Stimulated activated effector memory CD8-positive, alpha-beta T cell treated with anti-CD3 and anti-CD28 coated beads, Interleukin-12 subunit alpha, Interleukin-12 subunit beta, amount 100 ng/mL, for 72 hours (primary cell): ENCODE measurements at regions not wholly inside any gene's neighbourhood (a gene's known extent, or its start where the extent isn't known, plus 50 kb on each side); places are given as distances from the start of the nearest gene placed in this dataset.
"Not testable (repeated sequence)": the region's sequence is repeated elsewhere in the genome, so short reads cannot be mapped to it uniquely, and the experiment has no call there.

Experiments
- ATAC-seq: fragments of 150-1000 bp; cut with Tn5 transposase; 2 replicates; pipeline ENCODE4 v1.10.0; 2021
- DNase-seq, 2 donors: peaks; one replicate each; pipeline ENCODE4 v3.0.0; 2021 to 2022; ENCODE audit warnings: low spot score in 2 of 2
- H3K27ac Mint-ChIP-seq: one replicate; pipeline ENCODE4 v1.8.0; 2022; ENCODE audit warnings: mild to moderate bottlenecking, mixed read lengths
- H3K36me3 Mint-ChIP-seq: one replicate; pipeline ENCODE4 v1.8.0; 2022; ENCODE audit warnings: mild to moderate bottlenecking, mixed read lengths
- H3K4me1 Mint-ChIP-seq: one replicate; pipeline ENCODE4 v1.8.0; 2022; ENCODE audit warnings: mixed read lengths
- H3K4me3 Mint-ChIP-seq: one replicate; pipeline ENCODE4 v1.8.0; 2022; ENCODE audit warnings: mild to moderate bottlenecking, mixed read lengths
- H3K9me3 Mint-ChIP-seq: one replicate; pipeline ENCODE4 v1.8.0; 2022; ENCODE audit warnings: mixed read lengths

DNA sequence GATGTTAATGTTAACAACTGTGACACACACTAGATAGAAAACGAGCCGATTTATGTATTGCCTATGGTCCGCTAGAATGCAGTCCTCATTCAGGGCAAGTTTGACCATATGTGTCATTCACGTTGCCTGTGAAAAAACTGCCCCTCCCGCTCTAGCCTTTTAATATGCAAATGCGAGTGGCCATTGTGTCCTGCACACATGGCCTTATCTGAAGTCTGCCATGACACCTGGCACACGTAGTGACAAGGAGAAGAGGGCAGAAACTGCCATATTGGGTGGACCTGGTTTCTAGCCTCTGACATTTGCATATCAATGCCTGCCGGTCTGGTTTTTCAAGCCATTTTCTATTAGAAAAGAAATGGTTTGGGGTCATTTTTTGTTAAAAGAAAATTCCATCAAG is 303.3 kb upstream of the TECRL start:
- ATAC-seq (no peak), DNase-seq (no peak)
- Mint-ChIP-seq H3K9me3 (peaks cover 1% of the 10 kb centered on the region), H3K4me1 (no peaks in the 10 kb centered on the region), H3K4me3 (no peak overlapping the region), H3K36me3 (no peaks in the 10 kb centered on the region), H3K27ac (no peak overlapping the region)

DNA sequence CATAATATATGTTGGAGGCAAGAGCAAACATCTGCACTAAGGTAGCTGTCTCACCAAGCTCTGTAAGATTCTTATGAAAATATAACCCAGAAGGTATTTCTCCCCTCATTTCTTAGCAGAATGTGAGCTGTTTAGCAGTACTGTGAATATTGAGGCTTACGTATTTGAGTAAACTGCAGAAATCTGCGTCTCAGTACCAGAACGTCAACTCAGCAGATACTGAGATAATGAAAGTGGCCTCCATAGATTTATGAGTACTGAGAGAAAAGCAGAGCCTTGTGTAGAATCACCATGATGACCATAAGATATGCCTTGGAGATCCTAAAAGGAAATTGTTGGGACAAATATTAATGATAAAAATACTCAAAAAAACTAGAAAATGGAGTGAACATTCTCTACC is 296.7 kb upstream of the TECRL start:
- H3K4me1 Mint-ChIP-seq, result no peaks in the 10 kb centered on the region
- no peak overlapping the region for H3K4me3 Mint-ChIP-seq
- DNase-seq, result no peak
- H3K36me3 Mint-ChIP-seq, result no peaks in the 10 kb centered on the region
- no peak overlapping the region for H3K27ac Mint-ChIP-seq
- no peak for ATAC-seq
- H3K9me3 Mint-ChIP-seq, result peaks cover 12% of the 10 kb centered on the region

DNA sequence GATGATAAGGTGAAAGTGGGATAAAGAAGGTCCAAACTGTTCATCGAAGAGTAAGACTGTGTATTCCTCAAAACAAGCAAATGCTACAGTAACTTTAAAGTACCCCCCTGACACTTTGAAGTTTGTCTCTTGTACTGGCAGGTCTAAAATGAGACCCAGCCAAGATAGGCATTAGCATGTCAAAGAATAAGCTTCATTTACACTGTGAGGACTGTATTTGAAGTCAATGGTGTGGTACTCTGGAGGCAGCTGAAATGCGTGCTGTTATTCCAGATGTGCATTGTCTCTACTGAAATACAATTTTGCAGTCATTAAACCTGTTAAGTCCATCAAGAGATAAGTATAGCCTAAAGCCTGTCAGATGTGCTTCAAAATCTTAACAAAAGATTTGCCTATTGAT is 288.9 kb upstream of the TECRL start:
- Mint-ChIP-seq H3K9me3 (peaks cover 11% of the 10 kb centered on the region), H3K4me3 (no peak overlapping the region), H3K36me3 (no peaks in the 10 kb centered on the region), H3K4me1 (no peaks in the 10 kb centered on the region), H3K27ac (no peak overlapping the region)
- no peak for ATAC-seq
- no peak for DNase-seq

DNA sequence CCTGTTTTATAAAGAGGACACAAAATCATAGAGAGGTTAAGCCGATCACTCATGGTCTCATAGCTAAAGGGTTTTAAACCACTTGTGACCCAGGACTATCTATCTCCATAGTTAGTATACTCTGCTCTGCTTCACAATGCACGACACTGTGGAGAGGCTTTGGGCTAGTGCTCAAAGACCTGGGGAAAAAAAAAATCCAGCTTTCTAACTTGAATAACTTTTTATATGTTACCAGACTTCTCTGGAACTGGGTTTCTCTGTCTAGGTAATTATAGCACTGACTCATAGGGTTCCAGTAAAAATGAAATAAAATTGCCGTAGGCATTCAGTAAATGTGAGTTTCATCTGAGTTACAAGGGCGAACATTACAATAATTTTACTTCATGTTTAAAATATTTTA is 273.7 kb upstream of the TECRL start:
- Mint-ChIP-seq H3K4me3 (no peak overlapping the region), H3K27ac (no peak overlapping the region), H3K4me1 (no peaks in the 10 kb centered on the region), H3K36me3 (no peaks in the 10 kb centered on the region), H3K9me3 (peaks cover 10% of the 10 kb centered on the region)
- DNase-seq (no peak), ATAC-seq (no peak)

GRCh38 chr4:64682481-64682880 is 273.2 kb upstream of the TECRL start:
- Mint-ChIP-seq H3K4me3 (no peak overlapping the region), H3K36me3 (no peaks in the 10 kb centered on the region)
- ATAC-seq, result no peak

GRCh38 chr4:64673121-64673520 is 263.9 kb upstream of the TECRL start:
- H3K4me3 Mint-ChIP-seq, DNase-seq, H3K36me3 Mint-ChIP-seq, ATAC-seq, H3K27ac Mint-ChIP-seq, H3K4me1 Mint-ChIP-seq: not testable (repeated sequence)
- H3K9me3 Mint-ChIP-seq, result peaks cover 17% of the 10 kb centered on the region

More at GRCh38 chr4:64682481-64682880, 273.2 kb upstream of the TECRL start:
- Mint-ChIP-seq H3K9me3 (peaks cover 8% of the 10 kb centered on the region), H3K4me1 (no peaks in the 10 kb centered on the region), H3K27ac (no peak overlapping the region)
- DNase-seq, result no peak

GRCh38 chr4:64670647-64671046 is 261.4 kb upstream of the TECRL start:
- no peak for ATAC-seq
- DNase-seq, result no peak
- H3K36me3 Mint-ChIP-seq, result no peaks in the 10 kb centered on the region
- no peaks in the 10 kb centered on the region for H3K4me1 Mint-ChIP-seq
- H3K27ac Mint-ChIP-seq, result no peak overlapping the region
- H3K4me3 Mint-ChIP-seq, result no peak overlapping the region
- H3K9me3 Mint-ChIP-seq, result peaks cover 10% of the 10 kb centered on the region

GRCh38 chr4:64643841-64644240 is 234.6 kb upstream of the TECRL start:
- no peaks in the 10 kb centered on the region for H3K4me1 Mint-ChIP-seq
- H3K36me3 Mint-ChIP-seq, result no peaks in the 10 kb centered on the region
- ATAC-seq (no peak), DNase-seq (no peak)
- no peak overlapping the region for H3K4me3 Mint-ChIP-seq
- peaks cover 10% of the 10 kb centered on the region for H3K9me3 Mint-ChIP-seq
- no peak overlapping the region for H3K27ac Mint-ChIP-seq

DNA sequence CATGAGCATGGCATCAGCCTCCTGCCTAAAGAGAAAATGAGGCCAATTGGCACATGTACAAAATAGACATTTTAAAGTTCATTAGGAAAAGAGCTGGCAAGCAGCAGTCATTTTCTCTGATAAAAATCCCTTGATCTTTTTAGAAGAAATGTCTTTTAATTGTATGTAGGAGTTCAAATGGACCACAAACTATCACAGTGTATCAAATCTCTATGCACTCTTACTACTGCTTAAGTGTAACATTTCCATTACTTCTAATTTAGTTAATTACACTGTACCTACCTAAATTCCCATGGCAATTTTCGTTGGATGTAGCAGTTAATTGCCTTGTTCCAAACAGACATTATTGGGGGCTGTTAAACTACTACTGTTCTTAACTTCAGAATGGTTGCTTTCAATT is 233.7 kb upstream of the TECRL start:
- no peak overlapping the region for H3K4me3 Mint-ChIP-seq
- no peak for ATAC-seq

GRCh38 chr4:64640402-64640801 is 231.2 kb upstream of the TECRL start:
- H3K27ac Mint-ChIP-seq, H3K4me1 Mint-ChIP-seq, H3K36me3 Mint-ChIP-seq, H3K9me3 Mint-ChIP-seq, DNase-seq, H3K4me3 Mint-ChIP-seq, ATAC-seq: not testable (repeated sequence)

More for the DNA sequence above, 233.7 kb upstream of the TECRL start:
- no peaks in the 10 kb centered on the region for H3K36me3 Mint-ChIP-seq
- no peak overlapping the region for H3K27ac Mint-ChIP-seq
- no peaks in the 10 kb centered on the region for H3K4me1 Mint-ChIP-seq
- H3K9me3 Mint-ChIP-seq, result peaks cover 10% of the 10 kb centered on the region
- DNase-seq, result no peak

DNA sequence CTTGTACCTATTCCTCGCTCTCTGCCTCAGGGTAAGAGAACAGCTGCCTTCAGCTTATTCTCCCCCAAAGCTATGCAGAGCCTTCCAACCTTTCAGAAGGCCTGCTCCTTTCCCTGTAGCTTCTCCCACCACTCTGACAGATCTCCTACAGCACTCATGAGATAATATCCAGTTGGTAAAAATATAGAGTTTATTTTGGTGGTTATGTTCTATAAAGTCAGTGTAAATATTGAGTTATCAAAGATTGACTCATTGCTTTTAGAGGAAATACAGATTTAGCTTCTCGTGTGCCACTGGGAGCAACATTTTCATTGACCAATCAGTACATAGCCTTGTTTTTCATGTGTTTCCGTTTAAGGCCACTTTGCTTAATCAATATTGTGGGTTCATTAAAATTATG is 216.2 kb upstream of the TECRL start:
- Mint-ChIP-seq H3K9me3 (peaks cover 19% of the 10 kb centered on the region), H3K4me1 (no peaks in the 10 kb centered on the region), H3K27ac (no peak overlapping the region), H3K36me3 (no peaks in the 10 kb centered on the region), H3K4me3 (no peak overlapping the region)
- no peak for ATAC-seq
- DNase-seq, result no peak

GRCh38 chr4:64617800-64618199 is 208.6 kb upstream of the TECRL start:
- Mint-ChIP-seq H3K9me3 (peaks cover 2% of the 10 kb centered on the region), H3K27ac (no peak overlapping the region), H3K4me1 (no peaks in the 10 kb centered on the region), H3K4me3 (no peak overlapping the region), H3K36me3 (no peaks in the 10 kb centered on the region)
- DNase-seq (no peak), ATAC-seq (no peak)

- H3K27ac Mint-ChIP-seq, result no peak overlapping the region
- ATAC-seq, result no peak
- H3K4me3 Mint-ChIP-seq, result no peak overlapping the region
- H3K4me1 Mint-ChIP-seq, result no peaks in the 10 kb centered on the region
- no peak for DNase-seq
- H3K36me3 Mint-ChIP-seq, result no peaks in the 10 kb centered on the region
- peaks cover 2% of the 10 kb centered on the region for H3K9me3 Mint-ChIP-seq
These were observed 205.0 kb upstream of the TECRL start for GRCh38 chr4:64614276-64614675.

GRCh38 chr4:64613046-64613445 is 203.8 kb upstream of the TECRL start:
- no peaks in the 10 kb centered on the region for H3K4me1 Mint-ChIP-seq
- ATAC-seq (no peak), DNase-seq (no peak)
- H3K9me3 Mint-ChIP-seq, result peaks cover 2% of the 10 kb centered on the region
- H3K27ac Mint-ChIP-seq, result no peak overlapping the region
- no peak overlapping the region for H3K4me3 Mint-ChIP-seq
- no peaks in the 10 kb centered on the region for H3K36me3 Mint-ChIP-seq

GRCh38 chr4:64598066-64598465 is 188.8 kb upstream of the TECRL start:
- Mint-ChIP-seq H3K4me3 (no peak overlapping the region), H3K4me1 (no peaks in the 10 kb centered on the region), H3K9me3 (peaks cover 15% of the 10 kb centered on the region), H3K36me3 (no peaks in the 10 kb centered on the region), H3K27ac (no peak overlapping the region)
- DNase-seq (no peak), ATAC-seq (no peak)

DNA sequence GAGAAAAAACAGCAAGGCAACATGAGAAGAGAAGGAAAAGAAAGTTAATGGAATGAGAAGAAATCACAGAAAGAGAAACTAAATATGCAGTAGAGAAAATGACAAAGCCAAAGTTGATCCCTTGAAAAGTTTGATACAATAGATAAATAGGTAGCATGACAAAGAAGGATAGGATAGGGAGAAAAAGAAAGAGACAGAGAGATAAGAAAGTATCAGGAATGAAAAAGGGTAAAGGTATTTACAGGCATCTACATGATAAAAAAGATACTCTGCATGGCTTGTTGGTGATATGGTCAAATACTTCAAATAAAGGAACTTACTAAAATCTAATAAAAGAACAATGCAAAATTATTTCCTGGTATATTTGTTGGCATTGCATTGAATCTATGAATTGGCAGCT is 185.5 kb upstream of the TECRL start:
- no peak for DNase-seq
- H3K9me3 Mint-ChIP-seq, result peaks cover 12% of the 10 kb centered on the region
- no peak overlapping the region for H3K27ac Mint-ChIP-seq
- no peak for ATAC-seq
- H3K4me1 Mint-ChIP-seq, result no peaks in the 10 kb centered on the region
- H3K4me3 Mint-ChIP-seq, result no peak overlapping the region
- no peaks in the 10 kb centered on the region for H3K36me3 Mint-ChIP-seq

- no peak overlapping the region for H3K4me3 Mint-ChIP-seq
- H3K27ac Mint-ChIP-seq, result no peak overlapping the region
- ATAC-seq (no peak), DNase-seq (no peak)
- no peaks in the 10 kb centered on the region for H3K36me3 Mint-ChIP-seq
- H3K9me3 Mint-ChIP-seq, result peaks cover 10% of the 10 kb centered on the region
- H3K4me1 Mint-ChIP-seq, result no peaks in the 10 kb centered on the region
These were observed 179.3 kb upstream of the TECRL start for GRCh38 chr4:64588507-64588906.
